CD4-positive, alpha-beta T cell treated with Interferon gamma for 1 hour (primary cell): ENCODE measurements at regions not wholly inside any gene's neighbourhood (a gene's known extent, or its start where the extent isn't known, plus 50 kb on each side); places are given as distances from the start of the nearest gene placed in this dataset.

ENCODE experiments used
- DNase-seq: peaks from one replicate; pipeline ENCODE4 v3.0.0-alpha.2; 2020

DNA sequence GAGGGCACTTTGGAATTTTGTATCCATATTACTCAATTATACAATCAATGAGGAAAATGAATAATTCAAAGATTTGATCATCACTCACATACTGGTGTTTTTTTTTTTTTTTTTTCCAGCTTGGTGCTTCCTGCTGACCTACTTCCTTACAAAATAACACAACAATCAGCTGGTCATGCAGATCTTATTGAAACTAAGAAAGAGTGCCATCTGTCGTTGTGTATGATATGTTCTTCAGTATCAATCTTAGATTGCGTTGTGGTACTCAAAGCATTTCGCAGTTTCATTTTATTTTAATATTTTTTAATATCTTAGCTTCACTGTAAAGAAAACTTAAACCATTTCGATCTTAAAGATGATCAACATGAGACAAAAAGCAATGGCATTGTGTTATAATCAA, 155.6 kb downstream of the OGFRL1 start:
- DNase-seq, result no peak

DNA sequence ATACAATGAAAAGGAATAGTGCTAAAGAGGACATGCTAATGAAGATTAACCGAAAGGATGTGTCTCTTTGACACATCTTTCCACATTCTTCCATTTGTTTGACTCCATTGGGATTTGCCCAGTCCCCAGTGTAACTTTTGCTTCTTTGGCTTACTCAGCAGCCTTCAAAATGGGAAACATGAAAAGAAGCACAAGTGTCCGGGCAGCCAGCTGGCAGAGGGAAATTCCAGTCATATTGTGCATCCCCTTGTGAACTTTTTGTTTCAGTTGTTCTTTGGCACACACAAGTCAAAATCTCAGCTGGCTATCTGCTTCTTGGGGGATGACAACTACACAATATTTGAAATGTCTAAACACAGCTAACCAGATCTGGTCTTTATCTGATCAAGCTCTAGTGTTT, 157.4 kb downstream of the OGFRL1 start:
- no peak for DNase-seq

DNA sequence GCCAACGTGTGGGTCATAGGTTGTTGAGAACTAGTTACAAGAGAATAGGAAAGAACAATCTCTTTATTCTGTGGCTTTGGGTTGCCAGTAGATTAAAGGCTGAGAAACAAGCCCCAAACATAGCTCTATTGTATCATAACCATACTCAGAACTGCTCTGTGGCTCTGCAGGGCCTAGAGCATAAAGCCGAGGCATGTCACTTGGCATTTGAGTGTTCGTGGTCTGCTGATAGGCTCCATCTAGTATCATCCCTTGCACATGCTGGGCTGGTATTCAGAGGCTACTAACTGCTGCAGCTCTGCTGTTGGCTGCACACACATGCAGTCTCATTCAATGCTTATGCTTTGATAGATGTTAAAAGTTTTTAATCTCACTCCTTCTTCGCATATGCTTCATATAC, 157.9 kb downstream of the OGFRL1 start:
- DNase-seq, result no peak

DNA sequence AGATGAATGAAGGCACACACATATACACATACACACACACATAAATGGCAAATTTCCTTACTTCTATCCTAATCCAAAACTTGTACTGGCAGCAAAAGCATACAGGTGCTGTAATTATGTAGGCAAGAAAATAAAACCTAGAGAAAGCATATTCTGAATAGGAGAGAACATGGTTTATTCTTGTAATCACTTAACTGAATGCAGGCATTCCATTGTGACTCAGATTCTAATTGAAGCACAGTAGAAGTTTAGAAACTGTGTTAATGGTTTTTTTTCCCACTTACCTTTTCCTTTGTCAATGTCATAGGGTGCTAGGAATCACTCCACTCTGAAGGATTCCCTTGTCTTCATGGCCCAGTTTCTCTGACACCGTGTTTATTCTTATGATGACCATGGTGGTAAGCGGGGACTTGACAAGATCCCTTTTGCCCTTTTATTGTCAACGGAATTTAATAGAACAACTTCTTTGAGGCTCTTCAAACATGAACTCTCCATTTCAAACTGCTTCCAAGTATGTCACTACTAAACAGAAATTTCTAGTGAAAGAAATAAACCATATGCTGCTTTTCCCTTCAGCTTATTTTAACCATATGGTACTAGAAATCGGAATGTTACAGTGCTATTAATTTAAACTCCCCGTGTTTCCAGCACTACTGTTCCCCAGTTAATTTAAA, 164.2 kb downstream of the OGFRL1 start:
- no peak for DNase-seq

DNA sequence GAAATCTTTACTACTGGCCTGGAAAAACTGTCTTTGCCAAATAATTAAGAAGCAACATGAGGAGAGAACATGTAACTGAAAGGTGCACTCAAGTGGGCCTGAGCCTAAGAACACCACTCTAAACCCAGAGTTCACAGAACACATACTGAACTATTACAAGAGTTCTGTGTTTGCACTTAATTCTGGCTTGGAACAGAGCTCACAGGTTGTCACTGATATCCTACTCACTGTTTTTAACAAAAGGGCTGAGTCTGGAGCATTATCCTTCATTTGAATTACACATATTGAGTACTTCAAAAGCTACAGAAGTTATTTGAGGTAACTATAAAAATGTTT, 164.7 kb downstream of the OGFRL1 start:
- DNase-seq, result no peak

DNA sequence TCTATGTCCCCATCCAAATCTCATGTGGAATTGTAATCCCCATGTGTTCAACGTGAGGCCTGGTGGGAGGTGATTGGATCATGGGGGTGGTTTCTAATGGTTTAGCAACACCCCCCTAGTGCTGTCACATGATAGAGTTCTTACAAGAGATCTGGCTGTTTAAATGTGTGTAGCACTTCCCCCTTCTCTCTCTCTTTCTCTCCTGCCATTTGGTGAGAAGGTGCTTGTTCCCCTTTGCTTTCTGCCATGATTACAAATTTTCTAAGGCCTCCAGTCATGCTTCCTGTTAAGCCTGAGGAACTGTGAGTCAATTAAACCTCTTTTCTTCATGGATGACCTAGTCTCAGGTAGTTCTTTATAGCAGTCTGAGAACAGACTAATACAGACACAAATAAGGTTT, 165.4 kb downstream of the OGFRL1 start:
- DNase-seq, result no peak

DNA sequence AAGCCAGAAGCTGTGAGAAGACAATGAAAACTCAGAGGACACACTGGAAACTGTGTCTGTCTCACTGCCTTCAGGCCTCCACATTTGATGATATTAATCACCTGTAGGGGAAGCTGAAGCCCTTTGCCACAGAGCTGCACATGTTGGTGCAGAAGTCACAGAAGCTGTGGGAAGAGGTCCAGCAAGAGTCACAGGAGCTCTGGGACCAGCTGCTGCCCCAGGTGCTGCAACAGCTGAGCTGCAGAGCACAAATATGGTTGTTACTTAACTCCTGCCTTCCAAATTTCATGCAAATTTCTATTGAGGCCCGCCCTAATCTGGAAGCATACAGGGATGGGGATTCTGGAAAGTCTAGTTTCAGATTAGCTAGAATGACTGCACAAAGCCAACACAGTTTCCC, 169.3 kb downstream of the OGFRL1 start:
- no peak for DNase-seq

DNA sequence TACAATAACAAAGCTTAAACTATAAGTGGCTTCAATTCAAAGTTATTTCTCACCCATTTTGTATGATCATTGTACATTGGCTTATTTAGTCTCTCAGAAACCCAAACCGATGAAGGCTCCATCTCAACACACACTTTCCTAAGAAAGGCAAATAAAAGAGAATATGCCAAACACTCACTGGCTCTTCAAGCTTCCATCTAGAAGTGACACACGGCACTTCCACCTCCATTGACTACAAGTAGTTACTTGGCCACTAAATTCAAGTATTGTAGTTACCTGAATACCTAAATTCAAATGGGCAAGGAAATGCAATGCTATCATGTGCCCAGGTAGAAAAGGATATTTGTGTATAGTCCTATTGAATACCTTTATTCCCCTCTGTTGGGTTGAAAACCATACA, 170.6 kb downstream of the OGFRL1 start:
- DNase-seq, result no peak

DNA sequence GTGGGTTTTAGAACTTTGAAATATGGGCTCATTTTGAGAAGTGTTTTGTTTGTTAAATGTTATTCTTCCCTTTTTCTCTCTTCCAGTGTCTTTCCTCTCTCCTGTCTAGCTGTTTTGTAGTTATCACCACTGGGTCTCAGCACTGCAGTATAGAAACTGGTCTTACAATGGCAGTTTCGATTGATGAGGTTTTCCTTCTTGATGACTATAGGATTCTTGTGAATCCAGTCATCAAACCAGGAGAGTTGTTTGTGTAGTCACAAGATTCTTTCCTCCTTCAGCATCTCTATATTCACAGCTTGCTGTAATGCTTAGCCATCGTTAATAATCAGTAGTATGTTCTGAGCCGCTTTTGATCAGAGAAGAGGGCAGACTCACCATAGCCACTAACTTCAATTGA, 172.3 kb downstream of the OGFRL1 start:
- DNase-seq, result no peak

DNA sequence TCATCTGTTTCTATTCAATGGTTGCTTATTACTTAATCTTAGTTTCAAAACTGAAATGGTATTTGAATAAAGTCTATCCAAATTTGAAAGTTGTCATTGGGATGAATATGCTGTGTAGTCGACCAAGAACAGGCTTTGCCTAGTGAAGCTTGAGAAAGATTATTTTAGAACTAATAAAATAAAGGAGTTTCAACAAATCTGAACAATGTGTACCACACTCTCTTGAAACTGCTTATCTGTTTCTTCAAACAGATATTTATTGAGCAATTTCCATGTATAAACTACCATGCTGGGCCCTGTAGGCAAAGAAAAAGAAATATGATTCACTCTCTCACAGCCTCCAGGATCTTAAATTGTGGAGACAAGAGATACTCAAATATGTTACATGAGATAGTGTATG, 174.4 kb downstream of the OGFRL1 start:
- DNase-seq, result no peak

DNA sequence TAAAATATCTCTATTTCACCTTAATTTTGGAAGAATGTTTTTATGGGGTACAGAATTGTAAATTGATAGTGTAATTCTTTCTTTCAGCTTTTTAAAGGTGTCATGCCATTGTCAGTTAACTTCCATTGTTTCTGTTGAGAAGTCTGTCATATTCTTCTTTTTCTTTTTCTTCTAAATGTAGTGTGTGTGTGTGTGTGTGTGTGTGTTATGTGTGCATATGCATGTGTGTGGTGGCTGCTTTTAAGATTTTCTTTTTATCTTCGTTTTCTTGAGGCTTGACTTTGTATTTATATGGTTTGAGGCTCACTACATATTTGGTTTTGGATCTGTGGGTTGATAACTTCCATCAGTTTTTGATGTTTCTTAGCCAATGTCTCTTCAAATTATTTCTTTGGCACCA, 176.5 kb downstream of the OGFRL1 start:
- no peak for DNase-seq

DNA sequence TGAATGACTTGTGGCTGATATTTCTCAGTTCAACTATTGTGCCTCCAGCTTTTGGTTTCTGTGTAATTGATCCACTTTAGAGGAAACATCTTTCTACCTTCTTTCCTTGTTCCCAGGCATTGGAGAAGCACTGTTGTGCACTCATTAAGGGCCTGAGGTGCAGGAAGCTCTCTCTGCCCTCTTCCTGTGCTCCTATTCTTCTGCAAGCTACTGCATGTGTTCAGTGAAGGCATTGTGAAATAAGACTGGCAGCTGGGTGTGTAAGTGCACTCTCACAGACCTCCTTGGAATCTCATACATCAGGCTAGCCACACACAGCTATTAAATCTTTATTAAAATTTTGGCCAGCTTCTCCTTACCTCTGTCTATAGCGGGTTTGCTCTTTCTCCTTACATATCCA, 177.8 kb downstream of the OGFRL1 start:
- no peak for DNase-seq

DNA sequence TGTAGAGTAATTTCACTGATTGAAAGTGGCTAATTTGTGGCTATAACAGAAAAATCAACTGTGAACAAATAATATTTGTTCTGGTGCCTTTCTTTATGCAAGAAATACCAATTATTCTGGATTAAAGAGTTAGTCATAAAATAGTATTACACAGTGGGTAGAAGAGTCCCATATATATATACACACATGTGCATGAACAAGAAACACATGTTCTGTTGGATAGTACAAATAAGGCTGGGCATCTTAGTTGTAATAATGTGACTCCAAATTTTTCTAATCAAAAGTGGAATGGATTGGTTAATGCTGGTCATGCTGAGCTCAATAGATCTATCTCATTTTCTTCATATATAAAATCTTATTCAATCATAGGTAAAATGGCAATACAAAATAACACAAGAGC, 179.4 kb downstream of the OGFRL1 start:
- DNase-seq, result no peak

DNA sequence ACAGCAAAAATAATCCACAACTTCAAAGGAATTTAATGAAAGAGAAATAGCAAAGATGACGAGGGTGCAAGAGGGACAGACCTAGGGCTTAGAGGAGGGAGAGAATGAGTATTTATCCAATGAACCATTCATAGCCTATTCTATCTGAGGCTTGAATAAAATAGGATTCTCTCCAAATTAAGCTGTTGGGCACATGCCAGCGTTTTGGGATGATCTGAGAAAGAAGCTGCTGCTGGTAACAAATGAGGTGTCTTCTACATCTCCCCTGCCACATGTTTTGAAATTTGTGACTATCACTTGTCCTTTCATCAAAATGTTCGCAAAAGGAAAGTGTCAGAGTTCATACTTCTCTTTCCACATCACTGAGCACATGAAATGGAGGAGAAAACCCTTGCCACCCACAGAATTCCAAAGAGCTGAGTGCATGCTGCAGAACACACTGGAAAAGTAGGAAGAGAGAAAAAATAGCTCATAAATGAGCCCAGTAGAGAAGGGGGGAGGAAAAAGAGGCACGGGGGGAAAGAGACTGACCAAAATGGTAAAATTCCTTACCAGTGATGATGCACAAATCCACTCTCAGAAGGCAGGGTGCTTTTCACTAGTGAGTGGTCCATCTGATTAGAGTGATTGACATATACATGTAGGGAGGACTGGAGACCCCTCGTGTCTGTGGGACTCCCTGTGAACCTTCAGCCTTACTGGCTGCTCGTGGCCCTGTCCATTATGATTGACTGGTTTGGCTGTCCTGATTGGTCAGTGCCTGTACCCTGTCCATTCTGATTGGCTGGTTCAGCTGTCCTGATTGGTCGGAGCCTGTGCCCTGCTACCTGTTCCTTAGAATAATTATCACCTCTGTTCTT, 180.5 kb downstream of the OGFRL1 start:
- DNase-seq, result no peak

DNA sequence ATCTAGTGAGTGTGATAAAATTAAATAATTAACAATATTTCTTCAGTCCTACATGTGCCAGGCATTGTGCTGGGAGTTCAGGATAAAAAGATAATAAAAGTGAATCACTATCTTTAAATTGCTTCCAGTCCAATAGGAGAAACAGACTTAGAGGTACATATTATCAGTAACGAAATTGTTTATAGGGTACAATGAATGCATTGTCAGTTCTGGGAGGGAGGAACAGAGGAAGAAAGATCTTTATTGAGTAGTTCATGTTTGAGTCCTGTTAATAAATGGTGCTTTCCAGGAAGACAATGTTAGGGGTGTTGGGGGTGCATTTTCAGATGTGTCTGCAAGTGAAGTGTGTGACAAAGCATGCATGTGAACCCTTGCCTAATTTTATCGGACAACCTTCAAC, 183.1 kb downstream of the OGFRL1 start:
- no peak for DNase-seq

DNA sequence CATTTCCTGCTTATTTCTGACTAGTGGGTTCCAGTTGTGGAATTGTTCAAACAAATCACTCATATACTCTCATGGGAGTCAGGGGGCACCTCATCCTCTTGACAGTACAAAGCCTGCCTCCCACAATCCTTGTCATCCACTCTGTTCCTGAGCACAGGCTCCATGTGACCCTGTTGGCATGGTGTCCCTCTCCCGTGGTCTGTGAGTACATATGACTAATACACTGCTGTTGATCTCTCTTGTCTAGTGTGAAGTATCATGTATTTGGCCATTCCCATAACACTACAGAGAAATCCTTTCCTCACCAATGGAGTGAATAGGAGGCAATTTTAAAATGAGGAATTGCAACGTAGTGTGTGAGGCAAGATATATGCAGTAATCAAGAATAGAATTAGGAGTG, 185.3 kb downstream of the OGFRL1 start:
- DNase-seq, result no peak

DNA sequence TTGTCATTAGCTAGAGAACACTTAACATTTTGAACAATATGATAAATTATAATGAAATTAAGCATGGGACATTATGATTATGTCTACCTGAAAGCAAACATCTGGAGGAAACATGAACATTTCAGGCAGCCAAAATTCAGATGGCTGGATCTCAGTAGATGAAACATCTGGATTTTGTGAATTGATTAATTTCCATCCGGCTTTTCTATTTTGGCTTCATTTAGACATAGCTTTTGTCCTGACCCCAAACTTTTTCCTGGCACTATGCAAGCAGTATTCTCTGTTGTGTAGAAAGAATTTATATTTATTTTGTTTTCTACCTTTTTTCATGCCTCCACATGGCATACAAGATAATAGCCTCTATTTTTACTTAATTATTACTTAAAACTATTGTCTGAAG, 186.3 kb downstream of the OGFRL1 start:
- no peak for DNase-seq

DNA sequence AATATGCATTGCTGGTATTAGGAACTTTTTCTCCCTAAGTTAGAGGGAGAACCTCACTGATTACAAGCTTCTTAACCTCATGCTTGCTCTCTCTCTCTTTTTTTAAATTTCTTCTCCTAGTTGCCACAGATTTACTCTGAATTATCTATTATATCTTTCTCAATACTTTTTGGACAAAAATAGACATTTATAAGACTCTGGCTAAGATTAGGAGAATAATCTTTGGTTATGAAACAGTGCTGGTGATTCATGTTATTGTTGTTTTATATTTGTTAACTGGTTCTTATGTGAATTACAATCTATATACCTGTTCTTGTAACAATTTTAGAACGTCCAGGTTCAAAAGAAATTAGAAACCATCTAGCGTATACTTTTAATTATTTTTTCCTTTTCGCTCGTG, 187.8 kb downstream of the OGFRL1 start:
- no peak for DNase-seq

DNA sequence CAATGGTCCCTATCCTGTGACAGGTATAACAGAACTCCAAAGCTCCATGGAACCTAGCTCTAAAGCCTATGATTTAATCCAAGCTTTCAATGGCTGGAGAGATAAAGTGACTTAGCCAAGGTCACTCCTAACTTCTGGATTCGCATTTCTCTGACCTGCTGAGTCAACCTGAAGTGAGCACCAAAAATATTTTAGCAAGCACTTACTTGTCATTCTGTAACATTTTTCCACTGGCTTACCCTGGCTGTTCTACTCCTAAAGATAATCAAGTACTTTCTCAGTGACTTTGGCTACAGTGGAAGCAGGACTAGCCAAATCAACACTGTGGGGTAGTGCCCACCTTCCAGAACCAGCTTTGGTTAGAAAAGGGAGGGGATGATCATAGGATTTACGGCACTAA, 188.3 kb downstream of the OGFRL1 start:
- DNase-seq, result no peak

DNA sequence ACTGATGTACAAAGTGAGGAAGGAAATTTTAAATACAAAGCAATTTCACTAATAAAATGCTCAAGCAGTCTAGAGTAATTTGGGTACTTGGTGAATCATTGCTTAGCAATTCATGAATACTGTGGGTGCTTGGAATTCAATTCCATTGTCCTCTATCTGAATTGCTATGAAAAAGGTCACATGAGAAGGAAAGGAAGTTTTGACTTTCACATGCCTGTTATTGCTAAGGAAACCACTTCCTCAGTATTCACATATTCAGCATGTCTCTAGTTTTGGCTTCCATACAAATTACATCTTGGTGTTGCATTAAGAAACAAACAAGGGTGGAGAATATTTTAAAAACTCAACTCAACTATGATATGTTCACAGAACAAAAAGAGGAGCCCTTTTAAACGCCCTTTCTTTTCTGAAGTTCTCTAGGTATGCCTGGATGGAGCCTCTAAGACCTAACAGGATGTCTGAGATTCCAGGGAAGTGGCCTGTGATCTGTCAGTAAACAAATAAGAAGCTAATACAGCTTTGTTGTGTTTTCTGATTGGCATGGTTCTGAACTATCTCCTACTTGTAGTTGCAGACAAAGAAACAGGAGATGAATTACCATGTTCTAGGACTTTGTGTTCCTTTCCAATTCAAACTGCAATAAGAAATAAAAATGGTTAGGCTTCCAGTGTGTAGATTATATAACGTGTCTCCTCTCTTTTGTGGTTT, 190.4 kb downstream of the OGFRL1 start:
- DNase-seq, result no peak

DNA sequence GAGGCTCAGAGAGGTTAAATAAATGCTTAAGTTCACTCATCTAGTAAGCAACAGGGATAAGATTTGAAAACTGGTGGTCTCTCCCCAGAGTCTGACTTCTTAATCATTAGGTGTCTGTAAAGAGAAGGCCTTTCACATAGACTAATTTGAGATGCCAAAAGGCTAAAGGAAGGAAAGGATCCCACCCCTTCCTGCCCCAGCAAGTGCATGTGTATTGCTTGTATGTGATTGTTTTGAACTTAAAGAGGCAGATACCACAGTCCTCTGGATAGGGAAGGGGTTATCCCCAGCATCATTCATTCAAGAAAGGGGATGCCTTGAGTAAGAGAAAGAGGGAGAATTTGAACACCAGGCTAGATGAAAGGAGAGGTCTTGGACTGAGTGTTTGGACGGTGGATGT, 192.0 kb downstream of the OGFRL1 start:
- DNase-seq, result no peak

DNA sequence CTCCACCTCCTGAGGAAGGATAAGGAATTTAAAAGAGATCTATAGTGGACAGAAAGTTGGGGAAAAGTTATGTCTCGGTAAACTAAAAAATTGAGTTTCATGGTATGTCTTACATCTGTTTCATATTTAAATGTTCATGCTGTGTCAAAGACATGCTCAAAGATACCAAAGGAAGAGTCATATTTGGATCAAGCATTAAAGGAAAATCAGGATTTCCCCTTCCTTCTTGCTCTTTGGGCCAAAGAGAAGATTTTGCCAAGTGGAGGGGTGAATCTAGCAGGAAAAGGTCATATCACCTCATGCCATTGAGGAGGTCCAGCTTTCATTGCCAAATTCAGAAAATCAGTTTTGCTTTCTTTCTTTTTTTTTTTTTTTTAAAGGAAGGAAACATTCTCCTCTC, 192.4 kb downstream of the OGFRL1 start:
- no peak for DNase-seq

DNA sequence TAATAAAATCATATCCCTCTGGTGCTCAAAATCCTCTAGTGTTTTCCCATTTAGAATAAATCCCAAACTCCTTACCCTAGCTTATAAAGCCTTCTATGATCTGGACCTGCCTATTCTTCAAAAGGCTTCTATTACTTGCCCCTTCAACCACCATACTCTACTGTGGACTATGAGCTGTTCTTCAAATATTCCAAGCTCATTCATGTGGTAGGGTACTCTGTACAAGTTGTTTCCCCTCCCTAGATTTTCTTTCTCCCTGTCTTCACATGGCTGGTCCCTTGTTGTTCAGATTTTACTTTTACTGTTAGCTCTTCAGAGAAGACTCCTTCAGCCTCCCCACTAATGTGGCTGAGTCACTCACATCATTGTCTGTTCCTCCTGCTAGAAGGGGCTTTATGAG, 193.2 kb downstream of the OGFRL1 start:
- DNase-seq, result no peak

DNA sequence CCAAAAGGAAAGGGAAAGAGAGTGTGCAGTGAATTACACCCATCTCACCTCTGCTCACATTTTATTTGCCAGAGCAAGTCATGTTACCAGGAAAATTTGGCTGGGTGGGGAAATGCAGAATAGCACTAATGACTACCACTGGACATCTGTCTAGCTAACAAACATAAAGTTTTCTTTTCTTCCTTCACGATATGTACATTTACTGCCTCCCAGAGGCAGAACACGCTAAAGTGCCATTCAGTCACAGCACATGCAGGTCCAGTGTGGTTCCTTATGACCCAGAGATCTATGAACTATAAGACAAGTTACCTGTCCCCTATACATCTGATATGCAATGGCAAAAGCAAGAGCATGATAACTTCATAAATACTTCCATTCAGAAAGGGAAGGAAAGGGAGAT, 194.1 kb downstream of the OGFRL1 start:
- DNase-seq, result no peak
